HCT116 (cell line): ENCODE measurements at regions not wholly inside any gene's neighbourhood (a gene's known extent, or its start where the extent isn't known, plus 50 kb on each side); places are given as distances from the start of the nearest gene placed in this dataset.

Source experiments
- ATAC-seq: fragments of 200-7000 bp; cut with Tn5 transposase; 2 replicates; pipeline ENCODE4 v1.9.1; 2020; ENCODE audit warnings: mild to moderate bottlenecking, moderate library complexity
- BruUV-seq: library from RNA; stranded (reverse); fragments of 400-500 nt; replicated peaks from 2 replicates; lab custom pipeline; 2021; lab: Mats Ljungman, UMichigan
- CTCF ChIA-PET: fragments of 300-600 bp; sonication (Branson Sonifier 250); formaldehyde crosslinking; loops from one replicate; lab custom pipeline; 2021; ENCODE audit warnings: antibody characterized with exemption; lab: Charles Lee
- POLR2A ChIA-PET: fragments of 300-600, 350-600 bp; sonication (Branson Sonifier 250); formaldehyde crosslinking; loops from one replicate; lab custom pipeline; 2021; ENCODE audit warnings: antibody characterized with exemption; lab: Charles Lee
- RAD21 ChIA-PET, 2 experiments: fragments of 300-600 bp; sonication (Branson Sonifier 250); formaldehyde crosslinking; loops; one replicate each; lab custom pipeline; 2023; ENCODE audit warnings: low total read pairs in 2 of 2; ENCODE audit not compliant: uncharacterized antibody in 2 of 2, unreplicated experiment in 2 of 2, low non-redundant PET in 1 of 2; lab: Charles Lee
- DNase-seq: peaks from one replicate; pipeline ENCODE4 v3.0.0-alpha.2; 2010; ENCODE audit warnings: low read depth, low spot score
- H2AFZ ChIP-seq: fragments of 200-600 bp; shearing (Covaris generic), sonication (generic); 2 replicates; pipeline ENCODE4 v1.6.1; 2017; ENCODE audit warnings: low read depth, mixed run types, mixed read lengths, antibody characterized with exemption, low read length; ENCODE audit not compliant: poor library complexity, severe bottlenecking
- H3K27ac ChIP-seq: 2 replicates; pipeline ENCODE4 v1.5.1; 2012; ENCODE audit warnings: low read depth, low read length
- H3K27me3 ChIP-seq: fragments of 200-600 bp; sonication (generic); 2 replicates; pipeline ENCODE4 v1.6.1; 2016; ENCODE audit warnings: mixed run types, low read length, mixed read lengths; ENCODE audit not compliant: insufficient read depth
- H3K36me3 ChIP-seq, 2 experiments: fragments of 200-500 bp in 1 of 2; fragments of 200-600 bp in 1 of 2; sonication (Bioruptor generic) in 1 of 2; sonication (generic) in 1 of 2; 2 replicates each; pipeline versions ENCODE4 v1.5.1 to v1.6.1; 2014 to 2016; ENCODE audit warnings: low read length in 2 of 2, inconsistent platforms in 1 of 2, mixed read lengths in 1 of 2, mixed run types in 1 of 2; ENCODE audit not compliant: insufficient read depth in 2 of 2, control insufficient read depth in 1 of 2
- H3K4me1 ChIP-seq, 2 experiments: fragments of 200-600 bp in 1 of 2; sonication (generic) in 1 of 2; 2 replicates each; pipeline versions ENCODE4 v1.5.1 to v1.6.1; 2012 to 2017; ENCODE audit warnings: low read length in 2 of 2, inconsistent platforms in 1 of 2, mild to moderate bottlenecking in 1 of 2, mixed read lengths in 1 of 2, mixed run types in 1 of 2, moderate library complexity in 1 of 2; ENCODE audit not compliant: insufficient read depth in 2 of 2, control insufficient read depth in 1 of 2
- H3K4me2 ChIP-seq: fragments of 200-600 bp; sonication (generic); 2 replicates; pipeline ENCODE4 v1.6.1; 2017; ENCODE audit warnings: mixed run types, low read length, mixed read lengths
- H3K4me3 ChIP-seq, 2 experiments: fragments of 200-600 bp in 1 of 2; sonication (generic) in 1 of 2; replicated peaks in 1 of 2; 2 replicates each; pipeline ENCODE4 v1.5.1; 2011 to 2016; ENCODE audit warnings: low read length in 2 of 2, control low read depth in 1 of 2, low read depth in 1 of 2, mild to moderate bottlenecking in 1 of 2, mixed read lengths in 1 of 2, mixed run types in 1 of 2
- H3K79me2 ChIP-seq: fragments of 200-600 bp; sonication (generic); 2 replicates; pipeline ENCODE4 v1.6.1; 2017; ENCODE audit warnings: mild to moderate bottlenecking, mixed run types, low read length, moderate library complexity, mixed read lengths; ENCODE audit not compliant: insufficient read depth
- H3K9ac ChIP-seq: fragments of 200-600 bp; sonication (generic); 2 replicates; pipeline ENCODE4 v1.6.1; 2016; ENCODE audit warnings: low read length, mixed read lengths
- H3K9me2 ChIP-seq: fragments of 200-600 bp; sonication (generic), shearing (Covaris generic); 2 replicates; pipeline ENCODE4 v1.6.1; 2017; ENCODE audit warnings: mixed run types, mild to moderate bottlenecking, moderate library complexity; ENCODE audit not compliant: insufficient read depth
- H3K9me3 ChIP-seq, 2 experiments: fragments of 200-500 bp in 1 of 2; fragments of 200-600 bp in 1 of 2; sonication (Bioruptor generic) in 1 of 2; sonication (generic) in 1 of 2; 2 replicates each; pipeline ENCODE4 v1.6.1; 2014 to 2017; ENCODE audit warnings: low read length in 2 of 2, mixed read lengths in 2 of 2, inconsistent platforms in 1 of 2, low read depth in 1 of 2, mild to moderate bottlenecking in 1 of 2, mixed run types in 1 of 2, moderate library complexity in 1 of 2; ENCODE audit not compliant: control insufficient read depth in 1 of 2, insufficient read depth in 1 of 2
- H4K20me1 ChIP-seq: fragments of 200-600 bp; sonication (generic), shearing (Covaris generic); 2 replicates; pipeline ENCODE4 v1.6.1; 2017; ENCODE audit warnings: mixed run types, mild to moderate bottlenecking, moderate library complexity; ENCODE audit not compliant: insufficient read depth
- CBX3 ChIP-seq: IDR thresholded peaks from 2 replicates; pipeline ENCODE4 v1.6.1; 2012; ENCODE audit warnings: low read depth
- CEBPB ChIP-seq: IDR thresholded peaks from 2 replicates; pipeline ENCODE4 v1.6.1; 2012; ENCODE audit warnings: low read depth
- EGR1 ChIP-seq: IDR thresholded peaks from 2 replicates; pipeline ENCODE4 v1.6.1; 2012; ENCODE audit warnings: low read depth
- EZH2phosphoT487 ChIP-seq: fragments of 200-600 bp; IDR thresholded peaks from 2 replicates; pipeline ENCODE4 v1.6.1; 2018; ENCODE audit warnings: antibody characterized with exemption, borderline replicate concordance
- FOSL1 ChIP-seq: IDR thresholded peaks from 2 replicates; pipeline ENCODE4 v1.6.1; 2012; ENCODE audit warnings: low read depth
- POLR2A ChIP-seq: IDR thresholded peaks from 2 replicates; pipeline ENCODE4 v1.7.0; 2011; ENCODE audit warnings: borderline replicate concordance; ENCODE audit not compliant: insufficient read depth, insufficient read length; ENCODE audit errors: extremely low read depth
- SIN3A ChIP-seq: IDR thresholded peaks from 2 replicates; pipeline ENCODE4 v1.6.1; 2012; ENCODE audit warnings: low read depth
- SP1 ChIP-seq: IDR thresholded peaks from 2 replicates; pipeline ENCODE4 v1.6.1; 2012; ENCODE audit warnings: low read depth
- TCF7L2 ChIP-seq: IDR thresholded peaks from 2 replicates; pipeline ENCODE4 v1.7.0; 2011; ENCODE audit warnings: borderline replicate concordance, inconsistent platforms; ENCODE audit not compliant: insufficient read depth, insufficient read length; ENCODE audit errors: extremely low read depth
- intact Hi-C: fragments of 100-400 bp; cut with micrococcal nuclease; formaldehyde crosslinking; loops from 2 replicates; pipeline ENCODE4 v1.10.0; 2022
- TF ChIP-seq, protein P1 (sequence below): IDR thresholded peaks from 2 replicates; pipeline ENCODE4 v1.6.1; 2012; ENCODE audit warnings: low read depth
- TF ChIP-seq, protein P2 (sequence below): IDR thresholded peaks from 2 replicates; pipeline ENCODE4 v1.6.1; 2012

DNA sequence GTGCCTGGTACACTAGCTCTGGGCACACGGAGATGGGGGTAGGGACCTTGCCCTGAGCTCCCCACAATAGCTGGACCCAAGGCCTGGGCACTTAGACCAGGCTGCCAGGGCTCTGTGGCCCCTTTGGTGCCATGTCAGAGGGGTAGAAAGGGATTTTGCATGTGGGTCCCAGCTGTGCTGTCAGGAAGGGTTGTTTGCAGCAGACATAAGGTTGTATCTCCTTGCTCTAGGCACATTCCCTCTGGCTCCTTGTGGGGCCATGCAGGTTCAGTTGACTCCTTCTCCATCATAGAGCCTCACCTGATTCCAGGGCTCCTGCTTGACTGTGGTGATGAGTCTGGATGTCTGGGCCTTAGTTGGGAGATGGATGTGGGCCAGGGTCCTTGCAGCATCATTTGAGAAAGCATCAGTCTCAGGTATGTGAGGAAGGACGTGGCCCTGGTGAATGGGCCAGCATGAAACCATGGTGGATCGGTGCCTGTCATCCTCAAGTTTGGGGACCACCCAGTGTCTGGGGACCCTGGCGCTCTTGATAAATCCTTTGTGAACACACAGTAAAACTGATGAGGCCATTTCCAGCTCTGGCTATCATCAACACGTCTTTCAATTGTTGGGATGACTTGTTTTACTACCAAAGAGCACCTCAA, 461.9 kb upstream of the HS6ST1 start:
- intact Hi-C loops, result no loop called here
- RAD21 ChIA-PET, result no interaction called here
- Histone ChIP-seq H2AFZ (no peak overlapping the region), H3K9me3 (no peaks in the 10 kb centered on the region), H3K4me1 (no peaks in the 10 kb centered on the region), H3K36me3 (no peaks in the 10 kb centered on the region), H3K9ac (no peak overlapping the region), H3K27me3 (peaks cover 48% of the 10 kb centered on the region), H4K20me1 (no peaks in the 10 kb centered on the region), H3K4me2 (no peak overlapping the region), H3K79me2 (no peaks in the 10 kb centered on the region), H3K9me2 (no peaks in the 10 kb centered on the region), H3K4me3 (no peak overlapping the region), H3K27ac (no peak overlapping the region)
- no peak for TF ChIP-seq CBX3
- no peak for TF ChIP-seq FOSL1
- no peak for TF ChIP-seq EZH2phosphoT487
- TF ChIP-seq, protein P1, sequence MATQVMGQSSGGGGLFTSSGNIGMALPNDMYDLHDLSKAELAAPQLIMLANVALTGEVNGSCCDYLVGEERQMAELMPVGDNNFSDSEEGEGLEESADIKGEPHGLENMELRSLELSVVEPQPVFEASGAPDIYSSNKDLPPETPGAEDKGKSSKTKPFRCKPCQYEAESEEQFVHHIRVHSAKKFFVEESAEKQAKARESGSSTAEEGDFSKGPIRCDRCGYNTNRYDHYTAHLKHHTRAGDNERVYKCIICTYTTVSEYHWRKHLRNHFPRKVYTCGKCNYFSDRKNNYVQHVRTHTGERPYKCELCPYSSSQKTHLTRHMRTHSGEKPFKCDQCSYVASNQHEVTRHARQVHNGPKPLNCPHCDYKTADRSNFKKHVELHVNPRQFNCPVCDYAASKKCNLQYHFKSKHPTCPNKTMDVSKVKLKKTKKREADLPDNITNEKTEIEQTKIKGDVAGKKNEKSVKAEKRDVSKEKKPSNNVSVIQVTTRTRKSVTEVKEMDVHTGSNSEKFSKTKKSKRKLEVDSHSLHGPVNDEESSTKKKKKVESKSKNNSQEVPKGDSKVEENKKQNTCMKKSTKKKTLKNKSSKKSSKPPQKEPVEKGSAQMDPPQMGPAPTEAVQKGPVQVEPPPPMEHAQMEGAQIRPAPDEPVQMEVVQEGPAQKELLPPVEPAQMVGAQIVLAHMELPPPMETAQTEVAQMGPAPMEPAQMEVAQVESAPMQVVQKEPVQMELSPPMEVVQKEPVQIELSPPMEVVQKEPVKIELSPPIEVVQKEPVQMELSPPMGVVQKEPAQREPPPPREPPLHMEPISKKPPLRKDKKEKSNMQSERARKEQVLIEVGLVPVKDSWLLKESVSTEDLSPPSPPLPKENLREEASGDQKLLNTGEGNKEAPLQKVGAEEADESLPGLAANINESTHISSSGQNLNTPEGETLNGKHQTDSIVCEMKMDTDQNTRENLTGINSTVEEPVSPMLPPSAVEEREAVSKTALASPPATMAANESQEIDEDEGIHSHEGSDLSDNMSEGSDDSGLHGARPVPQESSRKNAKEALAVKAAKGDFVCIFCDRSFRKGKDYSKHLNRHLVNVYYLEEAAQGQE, result no peak
- no peak for TF ChIP-seq POLR2A
- TF ChIP-seq SIN3A, result no peak
- no peak for TF ChIP-seq CEBPB
- TF ChIP-seq EGR1, result no peak
- no peak for TF ChIP-seq TCF7L2
- no peak for TF ChIP-seq SP1
- TF ChIP-seq, protein P2, sequence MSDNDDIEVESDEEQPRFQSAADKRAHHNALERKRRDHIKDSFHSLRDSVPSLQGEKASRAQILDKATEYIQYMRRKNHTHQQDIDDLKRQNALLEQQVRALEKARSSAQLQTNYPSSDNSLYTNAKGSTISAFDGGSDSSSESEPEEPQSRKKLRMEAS, result no peak
- POLR2A ChIA-PET, result no interaction called here
- ATAC-seq (no peak), DNase-seq (no peak)
- CTCF ChIA-PET, result no interaction called here
- BruUV-seq, result no TSS peak
